H1 (cell line): ENCODE measurements at regions not wholly inside any gene's neighbourhood (a gene's known extent, or its start where the extent isn't known, plus 50 kb on each side); places are given as distances from the start of the nearest gene placed in this dataset.

Experiments
- CTCF ChIA-PET: fragments of 300-600 bp; sonication (Branson Sonifier 250); formaldehyde crosslinking; loops from one replicate; lab custom pipeline; 2021; ENCODE audit not compliant: partially characterized antibody; lab: Charles Lee
- POLR2A ChIA-PET: fragments of 300-600 bp; sonication (Branson Sonifier 250); formaldehyde crosslinking; loops from one replicate; lab custom pipeline; 2021; ENCODE audit warnings: inconsistent platforms; ENCODE audit not compliant: partially characterized antibody; lab: Charles Lee
- DNase-seq, 2 experiments: peaks; one replicate each; pipeline versions ENCODE4 v3.0.0 to v3.0.0-alpha.2; 2010 to 2022; ENCODE audit warnings: low spot score in 2 of 2, low read depth in 1 of 2, mixed read lengths in 1 of 2
- FAIRE-seq: peaks from 2 replicates; lab custom pipeline; 2011; peaks lifted over from hg19 to GRCh38; lab: Jason Lieb, UNC
- H2AFZ ChIP-seq: 2 replicates; pipeline ENCODE4 v1.8.1; 2012; ENCODE audit warnings: low read length, inconsistent platforms
- H2AK5ac ChIP-seq: 2 replicates; pipeline ENCODE4 v1.6.1; 2013; ENCODE audit warnings: low read depth, low read length
- H2BK120ac ChIP-seq: replicated peaks from 2 replicates; pipeline ENCODE3; 2013; ENCODE audit warnings: low read depth, low read length, inconsistent platforms
- H2BK12ac ChIP-seq: 2 replicates; pipeline ENCODE4 v1.6.1; 2013; ENCODE audit warnings: low read depth, low read length
- H2BK15ac ChIP-seq: 2 replicates; pipeline ENCODE4 v1.6.1; 2013; ENCODE audit warnings: low read length
- H2BK20ac ChIP-seq: 2 replicates; pipeline ENCODE4 v1.6.1; 2013; ENCODE audit warnings: low read length
- H2BK5ac ChIP-seq: 2 replicates; pipeline ENCODE4 v1.6.1; 2013; ENCODE audit warnings: low read depth, low read length
- H3K14ac ChIP-seq: 2 replicates; pipeline ENCODE4 v1.6.1; 2013; ENCODE audit warnings: inconsistent platforms; ENCODE audit not compliant: insufficient read length
- H3K18ac ChIP-seq: 2 replicates; pipeline ENCODE4 v1.6.1; 2013; ENCODE audit warnings: low read length; ENCODE audit errors: extremely low read depth
- H3K23ac ChIP-seq: 2 replicates; pipeline ENCODE4 v1.6.1; 2013; ENCODE audit warnings: inconsistent platforms; ENCODE audit not compliant: insufficient read length
- H3K23me2 ChIP-seq: 2 replicates; pipeline ENCODE4 v1.6.1; 2013; ENCODE audit warnings: low read depth, low read length
- H3K27ac ChIP-seq: 2 replicates; pipeline ENCODE4 v1.6.1; 2011; ENCODE audit warnings: low read depth, low read length, inconsistent platforms
- H3K27me3 ChIP-seq, 4 experiments: replicated peaks in 1 of 4; 1 replicate in 1 of 4; 2 replicates in 3 of 4; pipeline versions ENCODE4 v1.6.1 to v1.8.1; 2011 to 2013; ENCODE audit warnings: low read length in 3 of 4, mild to moderate bottlenecking in 3 of 4, inconsistent platforms in 2 of 4, mixed read lengths in 2 of 4, moderate library complexity in 1 of 4; ENCODE audit not compliant: control insufficient read depth in 3 of 4, insufficient read depth in 3 of 4; ENCODE audit errors: extremely low read depth in 1 of 4
- H3K36me3 ChIP-seq, 4 experiments: 2 replicates each; pipeline versions ENCODE4 v1.6.1 to v1.8.1; 2011 to 2013; ENCODE audit warnings: mild to moderate bottlenecking in 4 of 4, low read length in 3 of 4, moderate library complexity in 2 of 4, control low read depth in 1 of 4, inconsistent platforms in 1 of 4; ENCODE audit not compliant: insufficient read depth in 4 of 4, control insufficient read depth in 2 of 4
- H3K4ac ChIP-seq: replicated peaks from 2 replicates; pipeline ENCODE3; 2013; ENCODE audit warnings: low read length, low read depth, mixed read lengths, inconsistent platforms; ENCODE audit not compliant: insufficient read length
- H3K4me1 ChIP-seq, 4 experiments: replicated peaks in 1 of 4; 1 replicate in 1 of 4; 2 replicates in 3 of 4; pipeline versions ENCODE4 v1.6.1 to v1.8.1; 2011 to 2013; ENCODE audit warnings: low read length in 3 of 4, inconsistent platforms in 2 of 4, mixed read lengths in 1 of 4; ENCODE audit not compliant: insufficient read depth in 4 of 4, control insufficient read depth in 3 of 4
- H3K4me2 ChIP-seq, 2 experiments: 2 replicates each; pipeline versions ENCODE4 v1.6.1 to v1.8.1; 2011 to 2013; ENCODE audit warnings: low read depth in 2 of 2, low read length in 2 of 2, control low read depth in 1 of 2, inconsistent platforms in 1 of 2, mild to moderate bottlenecking in 1 of 2; ENCODE audit not compliant: insufficient read depth in 1 of 2
- H3K4me3 ChIP-seq, 4 experiments: fragments of 200-600, 300-600 bp in 1 of 4; sonication (generic), shearing (Covaris generic), sonication (Bioruptor Twin) in 1 of 4; 2 replicates each; pipeline versions ENCODE4 v1.5.1 to v1.8.1; 2011 to 2016; ENCODE audit warnings: low read length in 4 of 4, low read depth in 3 of 4, control low read depth in 2 of 4, inconsistent platforms in 2 of 4, mild to moderate bottlenecking in 2 of 4, mixed read lengths in 1 of 4, moderate library complexity in 1 of 4; ENCODE audit not compliant: insufficient read depth in 2 of 4; ENCODE audit errors: extremely low read depth in 1 of 4
- H3K56ac ChIP-seq: replicated peaks from 2 replicates; pipeline ENCODE3; 2013; ENCODE audit warnings: low read depth, mild to moderate bottlenecking, mixed read lengths, low read length, inconsistent platforms; ENCODE audit not compliant: insufficient read length
- H3K79me1 ChIP-seq: 2 replicates; pipeline ENCODE4 v1.6.1; 2013; ENCODE audit warnings: low read depth, low read length, control low read depth
- H3K79me2 ChIP-seq, 2 experiments: 2 replicates each; pipeline versions ENCODE4 v1.6.1 to v1.8.1; 2012 to 2013; ENCODE audit warnings: low read length in 2 of 2, mild to moderate bottlenecking in 2 of 2, inconsistent platforms in 1 of 2; ENCODE audit not compliant: insufficient read depth in 2 of 2, control insufficient read depth in 1 of 2
- H3K9ac ChIP-seq, 4 experiments: replicated peaks in 1 of 4; 1 replicate in 1 of 4; 2 replicates in 3 of 4; pipeline versions ENCODE4 v1.6.1 to v1.8.1; 2011 to 2013; ENCODE audit warnings: low read depth in 3 of 4, low read length in 3 of 4, control low read depth in 2 of 4, mild to moderate bottlenecking in 2 of 4, moderate library complexity in 2 of 4, inconsistent platforms in 1 of 4; ENCODE audit errors: extremely low read depth in 1 of 4
- H3K9me3 ChIP-seq, 2 experiments: 2 replicates each; pipeline versions ENCODE4 v1.6.1 to v1.8.1; 2012 to 2013; ENCODE audit warnings: mild to moderate bottlenecking in 2 of 2, moderate library complexity in 2 of 2, control low read depth in 1 of 2, inconsistent platforms in 1 of 2, low read depth in 1 of 2, low read length in 1 of 2, mixed read lengths in 1 of 2; ENCODE audit not compliant: insufficient read depth in 2 of 2
- H4K20me1 ChIP-seq, 2 experiments: replicated peaks in 1 of 2; 2 replicates each; pipeline versions ENCODE3 to v1.8.1; 2011 to 2013; ENCODE audit warnings: inconsistent platforms in 2 of 2, low read length in 2 of 2, mild to moderate bottlenecking in 1 of 2; ENCODE audit not compliant: insufficient read depth in 2 of 2, control insufficient read depth in 1 of 2
- H4K5ac ChIP-seq: 2 replicates; pipeline ENCODE4 v1.6.1; 2013; ENCODE audit warnings: low read length, low read depth, mixed read lengths, inconsistent platforms; ENCODE audit not compliant: insufficient read length
- H4K8ac ChIP-seq: 2 replicates; pipeline ENCODE4 v1.8.0; 2013; ENCODE audit warnings: mild to moderate bottlenecking, moderate library complexity, low read length, inconsistent platforms; ENCODE audit not compliant: insufficient read depth; ENCODE audit errors: extremely low read depth
- H4K91ac ChIP-seq: replicated peaks from 2 replicates; pipeline ENCODE3; 2013; ENCODE audit warnings: low read length, mixed read lengths, inconsistent platforms; ENCODE audit not compliant: insufficient read length
- BRCA1 ChIP-seq: IDR thresholded peaks from 2 replicates; pipeline ENCODE4 v1.6.1; 2012; ENCODE audit warnings: low read depth, low read length, improper control_type of control experiment
- CREB1 ChIP-seq: IDR thresholded peaks from 2 replicates; pipeline ENCODE4 v1.6.1; 2012; ENCODE audit warnings: inconsistent platforms
- EP300 ChIP-seq, 2 experiments: IDR thresholded peaks; 1 replicate in 1 of 2; 2 replicates in 1 of 2; pipeline ENCODE4 v1.6.1; 2011 to 2012; ENCODE audit warnings: low read depth in 2 of 2, low read length in 2 of 2, mild to moderate bottlenecking in 2 of 2, borderline replicate concordance in 1 of 2, inconsistent platforms in 1 of 2, moderate library complexity in 1 of 2
- HDAC2 ChIP-seq, 2 experiments: fragments of 300-600 bp in 1 of 2; sonication (generic) in 1 of 2; IDR thresholded peaks; 2 replicates each; pipeline ENCODE4 v1.6.1; 2011 to 2012; ENCODE audit warnings: low read depth in 2 of 2, low read length in 2 of 2, mild to moderate bottlenecking in 2 of 2, moderate library complexity in 2 of 2, borderline replicate concordance in 1 of 2, inconsistent platforms in 1 of 2
- JUN ChIP-seq: IDR thresholded peaks from 2 replicates; pipeline ENCODE4 v1.6.1; 2011; ENCODE audit warnings: low read depth, mild to moderate bottlenecking, improper control_type of control experiment, low read length
- NANOG ChIP-seq: IDR thresholded peaks from 2 replicates; pipeline ENCODE4 v1.6.1; 2011; ENCODE audit warnings: low read length, low read depth, mild to moderate bottlenecking, inconsistent platforms; ENCODE audit not compliant: insufficient read depth, poor library complexity, severe bottlenecking
- NRF1 ChIP-seq: IDR thresholded peaks from 2 replicates; pipeline ENCODE4 v1.6.1; 2011; ENCODE audit warnings: mild to moderate bottlenecking, low read depth, low read length, improper control_type of control experiment
- PHF8 ChIP-seq: fragments of 200-600 bp; sonication (generic); conservative IDR thresholded peaks from 2 replicates; pipeline ENCODE4 v1.7.1; 2012; ENCODE audit warnings: low read depth, mild to moderate bottlenecking, inconsistent platforms, low read length, moderate library complexity
- POU5F1 ChIP-seq: IDR thresholded peaks from 2 replicates; pipeline ENCODE4 v1.6.1; 2011; ENCODE audit warnings: low read depth, mild to moderate bottlenecking, low read length, moderate library complexity
- RAD21 ChIP-seq, 2 experiments: IDR thresholded peaks in 1 of 2; conservative IDR thresholded peaks in 1 of 2; 2 replicates each; pipeline ENCODE4 v1.6.1; 2011; ENCODE audit warnings: low read depth in 2 of 2, low read length in 2 of 2, improper control_type of control experiment in 1 of 2, inconsistent platforms in 1 of 2, mild to moderate bottlenecking in 1 of 2, moderate library complexity in 1 of 2
- SIRT6 ChIP-seq: IDR thresholded peaks from one replicate; pipeline ENCODE4 v1.7.1; 2012; ENCODE audit warnings: low read length, inconsistent platforms
- TBP ChIP-seq: IDR thresholded peaks from 2 replicates; pipeline ENCODE4 v1.6.1; 2011; ENCODE audit warnings: low read depth, low read length, improper control_type of control experiment
- TEAD4 ChIP-seq: IDR thresholded peaks from 2 replicates; pipeline ENCODE4 v1.6.1; 2012; ENCODE audit warnings: low read depth, low read length, inconsistent platforms, mixed read lengths
- WGBS, 2 experiments: shearing (Covaris generic) in 1 of 2; methylation state at CpG; one replicate each; pipeline versions ENCODE4 v1.1.6 to v1.1.7; 2013 to 2015; ENCODE audit warnings: low lambda C conversion rate in 2 of 2, mixed read lengths in 2 of 2, inconsistent platforms in 1 of 2, low coverage in 1 of 2, missing lambda C conversion rate in 1 of 2; ENCODE audit not compliant: insufficient replicate concordance in 2 of 2, insufficient coverage in 1 of 2, insufficient read length in 1 of 2; ENCODE audit errors: extremely low coverage in 1 of 2, missing lambda C conversion rate in 1 of 2; 5-methylcytosine and 5-hydroxymethylcytosine counted together

GRCh38 chrX:44470816-44471215 is 71.8 kb downstream of the FUNDC1 start:
- no peak overlapping the region for H2BK12ac ChIP-seq
- no peak overlapping the region for H3K4me3 ChIP-seq
- no peak overlapping the region for H4K8ac ChIP-seq
- no peaks in the 10 kb centered on the region for H4K20me1 ChIP-seq
- H2BK120ac ChIP-seq, result no peak overlapping the region
- H2BK5ac ChIP-seq, result no peak overlapping the region
- POLR2A ChIA-PET, result no interaction called here
- 73% methylated on average over 2 of the region's 3 CpGs; no CpG with 5 or more reads in 1 of the 2 experiments for WGBS, 2 experiments
- no peaks in the 10 kb centered on the region for H3K79me2 ChIP-seq
- no peaks in the 10 kb centered on the region for H3K79me1 ChIP-seq
- H3K27ac ChIP-seq, result no peak overlapping the region
- DNase-seq (no peak), FAIRE-seq (no peak)
- H3K9ac ChIP-seq, result no peak overlapping the region
- no peak overlapping the region for H3K56ac ChIP-seq
- H2AFZ ChIP-seq, result no peak overlapping the region
- no peak overlapping the region for H4K91ac ChIP-seq
- no peaks in the 10 kb centered on the region for H3K36me3 ChIP-seq
- no peak overlapping the region for H4K5ac ChIP-seq
- no peak overlapping the region for H2AK5ac ChIP-seq
- H3K4me1 ChIP-seq, result no peaks in the 10 kb centered on the region
- CTCF ChIA-PET, result interaction anchor here (0.7 kb wide), 1 partner anchor 13 kb away, joined by 3 read pairs; no protein-coding TSS in a partner anchor
- no peak overlapping the region for H3K18ac ChIP-seq
- no peak overlapping the region for H2BK15ac ChIP-seq
- no peaks in the 10 kb centered on the region for H3K23me2 ChIP-seq
- H2BK20ac ChIP-seq, result no peak overlapping the region
- H3K14ac ChIP-seq, result no peak overlapping the region
- H3K4ac ChIP-seq, result no peak overlapping the region
- H3K23ac ChIP-seq, result no peak overlapping the region
- H3K27me3 ChIP-seq, result no peaks in the 10 kb centered on the region
- H3K9me3 ChIP-seq, result no peaks in the 10 kb centered on the region
- H3K4me2 ChIP-seq, result no peak overlapping the region
- TF ChIP-seq NRF1, result no peak
- no peak for TF ChIP-seq TBP
- no peak for TF ChIP-seq POU5F1
- no peak for TF ChIP-seq HDAC2 (IDR thresholded peaks at IDR 0.05; ENCODE audit: borderline replicate concordance in 1 of 2, low read depth in 2 of 2, low read length in 2 of 2)
- TF ChIP-seq RAD21 (IDR thresholded peaks at IDR 0.05 in 1 of 2, conservative IDR thresholded peaks at IDR 0.05 in 1 of 2; ENCODE audit: low read depth in 2 of 2, low read length in 2 of 2), result no peak
- TF ChIP-seq PHF8, result no peak
- no peak for TF ChIP-seq SIRT6
- TF ChIP-seq TEAD4, result no peak
- TF ChIP-seq JUN, result no peak
- TF ChIP-seq NANOG, result no peak
- TF ChIP-seq CREB1, result no peak
- no peak for TF ChIP-seq EP300 (IDR thresholded peaks at IDR 0.05; ENCODE audit: borderline replicate concordance in 1 of 2, low read depth in 2 of 2, low read length in 2 of 2)
- no peak for TF ChIP-seq BRCA1
